ENCODE measurements at regions not wholly inside any gene's neighbourhood (a gene's known extent, or its start where the extent isn't known, plus 50 kb on each side); places are given as distances from the start of the nearest gene placed in this dataset.

GRCh38 chr20:24097506-24098245 lies 109.1 kb upstream of the GGTLC1 start:
- no peak for DNase-seq (ENCODE audit: extremely low spot score)
- Histone ChIP-seq H3K4me3 (no peak overlapping the region), H3K27me3 (peaks cover 0 to 15% (median 0%) of the 10 kb centered on the region in 4 donors), H3K27ac (replicated peaks in 1 of 4) (no peak overlapping the region), H3K36me3 (no peaks in the 10 kb centered on the region), H3K4me1 (no peaks in the 10 kb centered on the region), H3K9me3 (no peaks in the 10 kb centered on the region)
- WGBS = 86% methylated on average over 6 of the region's 6 CpGs
- TF ChIP-seq EP300 (IDR thresholded peaks at IDR 0.05) (no peak), CTCF (IDR thresholded peaks at IDR 0.05) (no peak), POLR2A (IDR thresholded peaks at IDR 0.05; ENCODE audit: low read depth) (no peak), POLR2AphosphoS5 (IDR thresholded peaks at IDR 0.05) (no peak)
- intact Hi-C loops (cut with DNase I) = no loop called here

- intact Hi-C loops (cut with DNase I) = no loop called here
- 56% methylated on average over 13 of the region's 13 CpGs for WGBS
These were observed 108.4 kb upstream of the GGTLC1 start for GRCh38 chr20:24096864-24097450.

GRCh38 chr20:24096264-24096663 lies 107.7 kb upstream of the GGTLC1 start:
- no peaks in the 10 kb centered on the region for H3K36me3 ChIP-seq
- WGBS = 79% methylated on average over 5 of the region's 5 CpGs
- no peak overlapping the region for H3K27ac ChIP-seq (replicated peaks in 1 of 4)
- H3K27me3 ChIP-seq = peaks cover 0 to 15% (median 0%) of the 10 kb centered on the region in 4 donors
- intact Hi-C loops (cut with DNase I) = no loop called here
- TF ChIP-seq EP300 (IDR thresholded peaks at IDR 0.05) = no peak
- no peak for TF ChIP-seq POLR2AphosphoS5 (IDR thresholded peaks at IDR 0.05)
- TF ChIP-seq POLR2A (IDR thresholded peaks at IDR 0.05; ENCODE audit: low read depth) = no peak
- no peak for TF ChIP-seq CTCF (IDR thresholded peaks at IDR 0.05)
- H3K4me1 ChIP-seq = no peaks in the 10 kb centered on the region
- DNase-seq (ENCODE audit: extremely low spot score) = no peak
- no peak overlapping the region for H3K4me3 ChIP-seq
- H3K9me3 ChIP-seq = no peaks in the 10 kb centered on the region

More at GRCh38 chr20:24096864-24097450, 108.4 kb upstream of the GGTLC1 start:
- no peaks in the 10 kb centered on the region for H3K4me1 ChIP-seq
- no peak overlapping the region for H3K27ac ChIP-seq (replicated peaks in 1 of 4)
- DNase-seq (ENCODE audit: extremely low spot score) = no peak
- no peaks in the 10 kb centered on the region for H3K36me3 ChIP-seq
- no peaks in the 10 kb centered on the region for H3K9me3 ChIP-seq
- TF ChIP-seq EP300 (IDR thresholded peaks at IDR 0.05) = no peak
- TF ChIP-seq POLR2AphosphoS5 (IDR thresholded peaks at IDR 0.05) = no peak
- TF ChIP-seq POLR2A (IDR thresholded peaks at IDR 0.05; ENCODE audit: low read depth) = no peak
- TF ChIP-seq CTCF (IDR thresholded peaks at IDR 0.05) = no peak
- H3K4me3 ChIP-seq = no peak overlapping the region
- peaks cover 0 to 15% (median 0%) of the 10 kb centered on the region in 4 donors for H3K27me3 ChIP-seq

- Histone ChIP-seq H3K9me3 (no peaks in the 10 kb centered on the region), H3K27me3 (peaks cover 0 to 15% (median 0%) of the 10 kb centered on the region in 4 donors), H3K27ac (replicated peaks in 1 of 4) (no peak overlapping the region), H3K4me3 (no peak overlapping the region), H3K4me1 (no peaks in the 10 kb centered on the region), H3K36me3 (no peaks in the 10 kb centered on the region)
- no peak for DNase-seq (ENCODE audit: extremely low spot score)
- TF ChIP-seq EP300 (IDR thresholded peaks at IDR 0.05) = no peak
- no peak for TF ChIP-seq CTCF (IDR thresholded peaks at IDR 0.05)
- TF ChIP-seq POLR2A (IDR thresholded peaks at IDR 0.05; ENCODE audit: low read depth) = no peak
- TF ChIP-seq POLR2AphosphoS5 (IDR thresholded peaks at IDR 0.05) = no peak
- WGBS = 86% methylated on average over 7 of the region's 7 CpGs
- intact Hi-C loops (cut with DNase I) = no loop called here
These were observed 107.2 kb upstream of the GGTLC1 start for GRCh38 chr20:24095756-24096155.
